Gastroesophageal sphincter (tissue), 3 donors: ENCODE measurements at regions not wholly inside any gene's neighbourhood (a gene's known extent, or its start where the extent isn't known, plus 50 kb on each side); places are given as distances from the start of the nearest gene placed in this dataset.

Experiments
- CTCF ChIP-seq, 4 experiments: fragments of 200-600 bp in 2 of 4; fragments of 450-650 bp in 2 of 4; sonication (generic) in 1 of 4; IDR thresholded peaks; one replicate each; pipeline ENCODE4 v1.5.1; 2017 to 2019; ENCODE audit warnings: antibody characterized with exemption in 4 of 4, mild to moderate bottlenecking in 2 of 4, moderate library complexity in 2 of 4
- POLR2AphosphoS5 ChIP-seq: sonication (generic); formaldehyde crosslinking; IDR thresholded peaks from one replicate; pipeline ENCODE4 v1.6.1; 2017; ENCODE audit warnings: antibody characterized with exemption

GRCh38 chr10:21260506-21261149 is 264.9 kb downstream of the SKIDA1 start:
- TF ChIP-seq CTCF (IDR thresholded peaks at IDR 0.05) = no peak
- no peak for TF ChIP-seq POLR2AphosphoS5
